ENCODE measurements at regions not wholly inside any gene's neighbourhood (a gene's known extent, or its start where the extent isn't known, plus 50 kb on each side); places are given as distances from the start of the nearest gene placed in this dataset.

- Histone ChIP-seq H3K4me3 (ENCODE audit: low read depth, low read length) (no peak overlapping the region), H3K27me3 (replicated peaks) (no peaks in the 10 kb centered on the region), H3K36me3 (replicated peaks) (no peaks in the 10 kb centered on the region), H3K27ac (no peak overlapping the region)
- TF ChIP-seq CTCF (IDR thresholded peaks at IDR 0.05; ENCODE audit: low read depth, low read length, missing control alignments), result no peak
- in situ Hi-C loops (cut with HindIII; ENCODE audit: low pct_ligation_motif_present, low sequenced_read_pairs), result no loop called here
- DNase-seq, result no peak
These were observed 100.8 kb upstream of the ADPGK start for GRCh38 chr15:72884311-72884710.

GRCh38 chr15:72873379-72874233 lies 90.0 kb upstream of the ADPGK start:
- no peak overlapping the region for H3K4me3 ChIP-seq (ENCODE audit: low read depth, low read length)
- no peaks in the 10 kb centered on the region for H3K27me3 ChIP-seq (replicated peaks)
- no peak for DNase-seq
- in situ Hi-C loops (cut with HindIII; ENCODE audit: low pct_ligation_motif_present, low sequenced_read_pairs), result no loop called here
- H3K27ac ChIP-seq, result no peak overlapping the region
- H3K36me3 ChIP-seq (replicated peaks), result no peaks in the 10 kb centered on the region
- TF ChIP-seq CTCF (IDR thresholded peaks at IDR 0.05; ENCODE audit: low read depth, low read length, missing control alignments), result no peak

GRCh38 chr15:72872066-72872845 lies 88.7 kb upstream of the ADPGK start:
- Histone ChIP-seq H3K27ac (no peak overlapping the region), H3K36me3 (replicated peaks) (no peaks in the 10 kb centered on the region), H3K27me3 (replicated peaks) (no peaks in the 10 kb centered on the region), H3K4me3 (ENCODE audit: low read depth, low read length) (no peak overlapping the region)
- in situ Hi-C loops (cut with HindIII; ENCODE audit: low pct_ligation_motif_present, low sequenced_read_pairs), result no loop called here
- TF ChIP-seq CTCF (IDR thresholded peaks at IDR 0.05; ENCODE audit: low read depth, low read length, missing control alignments), result no peak
- no peak for DNase-seq

GRCh38 chr15:72866866-72867616 lies 83.5 kb upstream of the ADPGK start:
- H3K36me3 ChIP-seq (replicated peaks), result no peaks in the 10 kb centered on the region
- TF ChIP-seq CTCF (IDR thresholded peaks at IDR 0.05; ENCODE audit: low read depth, low read length, missing control alignments), result no peak
- no peak overlapping the region for H3K4me3 ChIP-seq (ENCODE audit: low read depth, low read length)
- in situ Hi-C loops (cut with HindIII; ENCODE audit: low pct_ligation_motif_present, low sequenced_read_pairs), result no loop called here
- H3K27ac ChIP-seq, result no peak overlapping the region
- DNase-seq, result no peak
- no peaks in the 10 kb centered on the region for H3K27me3 ChIP-seq (replicated peaks)

- Histone ChIP-seq H3K27me3 (replicated peaks) (no peaks in the 10 kb centered on the region), H3K36me3 (replicated peaks) (no peaks in the 10 kb centered on the region), H3K4me3 (ENCODE audit: low read depth, low read length) (no peak overlapping the region), H3K27ac (no peak overlapping the region)
- TF ChIP-seq CTCF (IDR thresholded peaks at IDR 0.05; ENCODE audit: low read depth, low read length, missing control alignments), result no peak
- in situ Hi-C loops (cut with HindIII; ENCODE audit: low pct_ligation_motif_present, low sequenced_read_pairs), result no loop called here
- DNase-seq, result no peak
These were observed 82.6 kb upstream of the ADPGK start for GRCh38 chr15:72866182-72866581.
